ENCODE measurements at regions not wholly inside any gene's neighbourhood (a gene's known extent, or its start where the extent isn't known, plus 50 kb on each side); places are given as distances from the start of the nearest gene placed in this dataset.
"Not testable (repeated sequence)": the region's sequence is repeated elsewhere in the genome, so short reads cannot be mapped to it uniquely, and the experiment has no call there.

DNA sequence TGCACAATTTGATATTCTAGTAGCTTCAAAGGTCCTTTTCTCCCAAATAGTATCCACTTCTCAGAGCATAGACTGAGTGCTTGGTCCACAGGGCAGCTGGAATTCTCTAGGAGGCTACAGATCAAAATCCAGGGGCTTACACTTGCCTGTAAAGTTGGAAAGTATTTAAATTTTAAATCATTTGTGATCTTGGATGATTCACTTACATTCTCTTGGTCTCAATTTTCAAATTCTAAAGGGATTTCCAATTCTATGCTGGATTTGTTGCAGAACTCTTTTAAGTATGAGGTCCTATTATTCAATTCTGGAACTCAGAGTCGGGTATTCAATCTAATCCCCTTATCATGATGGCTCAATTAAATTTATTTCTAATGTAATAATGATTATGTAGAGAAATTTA lies 492.3 kb downstream of the NYAP2 start:
- DNase-seq, result no peak

DNA sequence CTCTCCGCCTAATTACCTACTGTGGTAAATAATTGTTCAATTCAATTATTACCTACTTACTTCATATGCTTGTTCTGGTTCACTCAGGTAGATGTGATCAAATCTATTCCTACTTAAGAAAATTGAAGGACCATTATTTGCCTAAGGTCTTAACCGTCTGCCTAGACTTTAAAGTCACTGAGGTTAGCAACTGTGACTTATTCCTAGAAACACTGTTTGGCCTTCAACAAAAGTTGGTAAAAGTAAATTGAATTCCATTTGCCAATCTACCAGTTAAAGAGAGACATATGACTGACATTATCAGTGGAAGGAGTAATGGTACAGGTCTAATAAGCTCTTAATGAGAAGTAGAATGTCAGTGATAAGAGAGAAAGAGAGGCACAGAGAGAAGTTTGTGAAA lies 491.5 kb downstream of the NYAP2 start:
- no peak for DNase-seq

DNA sequence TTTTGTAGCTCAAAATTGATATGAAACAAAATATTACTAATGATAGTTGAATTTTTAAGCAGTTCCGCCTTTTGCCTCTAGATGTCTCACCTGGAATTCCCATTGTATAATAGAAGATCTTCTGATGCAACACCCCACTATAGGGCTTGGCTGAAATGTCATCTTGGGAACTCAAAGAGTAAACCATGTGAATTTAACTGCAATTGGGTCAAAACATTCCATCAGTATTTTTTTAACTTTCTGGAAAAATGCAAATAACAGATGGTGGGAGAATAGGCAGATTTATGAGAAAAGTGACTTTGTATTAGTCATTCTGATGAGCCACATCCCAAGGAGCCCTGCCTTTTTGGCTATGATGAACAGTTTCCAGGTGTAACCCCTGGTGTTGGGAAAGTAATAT lies 489.9 kb downstream of the NYAP2 start:
- peak; percentile 11 for DNase-seq

DNA sequence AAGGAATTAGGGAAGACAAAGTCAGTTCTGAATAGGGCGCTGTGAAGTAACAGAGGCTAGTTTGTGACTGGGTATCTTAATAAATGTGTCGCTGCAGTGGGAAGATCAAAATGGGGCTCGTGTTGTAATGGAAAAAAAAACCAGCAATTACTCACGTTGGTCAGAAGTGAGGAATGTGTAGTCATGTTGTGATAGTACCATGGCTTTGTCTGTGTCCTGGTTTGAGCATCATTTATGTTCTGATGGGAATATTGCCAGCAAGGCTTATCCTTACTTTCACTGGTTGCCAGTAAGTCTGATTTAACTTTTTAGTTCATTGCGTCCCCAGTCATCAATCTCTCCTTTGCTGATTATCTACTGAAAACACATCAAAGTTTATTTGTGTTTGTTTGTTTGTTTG lies 467.6 kb downstream of the NYAP2 start:
- DNase-seq, result no peak

DNA sequence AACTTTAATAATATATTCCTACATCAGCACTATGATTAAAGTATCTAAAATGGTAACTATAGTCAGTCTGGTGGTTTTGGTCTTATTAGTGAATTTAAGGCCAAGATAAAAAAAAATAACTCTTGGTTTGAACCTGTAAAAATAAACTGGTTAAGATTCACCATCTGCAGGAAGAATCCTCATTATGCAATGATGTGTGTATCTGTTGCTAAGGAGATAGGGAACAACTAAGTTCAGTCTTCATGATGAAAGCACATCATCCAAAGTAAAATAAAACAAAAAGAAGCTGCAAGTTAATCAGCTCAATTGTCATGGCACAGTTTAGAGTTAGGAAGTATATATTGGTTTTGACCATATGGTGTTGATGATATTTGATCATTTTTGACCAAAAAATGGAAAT lies 466.0 kb downstream of the NYAP2 start:
- DNase-seq, result no peak

DNA sequence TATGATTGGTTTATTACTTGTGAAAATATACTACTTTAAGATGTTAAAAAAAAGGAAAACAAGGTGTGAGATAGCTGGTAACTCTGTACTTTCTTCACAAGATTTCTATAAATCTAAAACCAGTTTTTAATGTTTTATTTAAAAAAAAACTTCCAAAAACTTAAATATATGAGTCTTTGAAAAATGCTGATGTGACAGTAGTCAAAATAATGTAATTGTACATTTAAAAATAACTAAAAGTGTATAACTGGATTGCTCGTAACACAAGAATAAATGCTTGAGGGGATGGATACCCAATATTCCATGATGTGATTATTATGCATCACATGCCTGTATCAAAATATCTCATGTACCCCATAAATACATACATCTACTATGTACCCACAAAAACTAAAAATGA lies 464.9 kb downstream of the NYAP2 start:
- no peak for DNase-seq

DNA sequence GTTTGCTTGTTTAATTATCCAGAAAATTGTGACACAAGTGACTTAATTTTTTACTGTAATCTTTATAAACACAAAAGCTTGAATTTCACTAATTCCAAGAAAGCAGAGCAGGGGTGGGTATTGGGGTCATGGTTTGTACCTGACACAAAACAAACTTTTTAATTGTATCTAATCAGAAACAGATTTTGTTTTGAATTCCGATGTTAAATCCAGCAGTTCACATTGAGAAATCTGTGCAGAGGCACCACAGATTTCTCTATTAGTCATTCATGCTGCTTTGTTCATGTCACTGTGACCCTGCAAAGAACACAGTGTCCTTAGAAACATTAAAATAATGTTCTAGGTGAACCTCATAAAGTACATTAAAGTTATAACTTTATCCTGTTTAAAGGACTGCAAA lies 443.4 kb downstream of the NYAP2 start:
- no peak for DNase-seq

DNA sequence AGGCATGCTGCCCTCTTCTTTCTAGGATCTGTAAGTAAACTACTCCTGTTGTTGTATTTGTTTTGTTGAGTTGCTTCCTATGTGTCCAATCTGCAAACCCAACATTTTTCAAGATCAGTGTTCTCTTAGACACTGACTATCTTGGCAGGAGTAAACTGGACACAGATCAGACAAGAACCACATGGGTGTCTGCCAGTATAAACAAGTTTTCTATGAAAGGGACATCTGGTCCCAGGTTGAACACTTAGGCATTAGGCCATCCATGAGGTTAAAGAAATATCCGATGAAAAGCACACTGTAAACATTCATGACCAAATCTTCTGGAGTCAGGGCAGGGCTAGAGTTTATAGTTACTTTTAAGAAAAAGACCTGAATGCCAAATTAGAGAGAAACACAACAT lies 441.8 kb downstream of the NYAP2 start:
- no peak for DNase-seq

DNA sequence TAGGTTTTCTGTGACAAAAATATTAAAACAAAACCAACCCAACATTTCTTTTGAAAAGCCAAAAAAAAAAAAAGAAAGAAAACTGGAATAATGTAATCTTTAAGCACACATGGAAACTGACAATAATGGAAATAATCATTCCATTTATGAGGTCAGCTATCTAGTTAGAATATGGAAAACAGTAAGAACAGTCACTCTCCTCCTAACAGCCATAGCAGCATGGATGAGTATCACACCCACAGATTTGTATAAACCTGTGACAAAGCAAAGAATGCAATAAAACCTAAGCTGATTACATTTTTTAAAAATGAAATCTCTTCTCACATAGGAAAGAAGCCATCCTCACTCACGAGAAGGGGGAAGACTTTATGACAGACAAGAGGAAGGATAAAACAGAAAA lies 437.8 kb downstream of the NYAP2 start:
- no peak for DNase-seq

DNA sequence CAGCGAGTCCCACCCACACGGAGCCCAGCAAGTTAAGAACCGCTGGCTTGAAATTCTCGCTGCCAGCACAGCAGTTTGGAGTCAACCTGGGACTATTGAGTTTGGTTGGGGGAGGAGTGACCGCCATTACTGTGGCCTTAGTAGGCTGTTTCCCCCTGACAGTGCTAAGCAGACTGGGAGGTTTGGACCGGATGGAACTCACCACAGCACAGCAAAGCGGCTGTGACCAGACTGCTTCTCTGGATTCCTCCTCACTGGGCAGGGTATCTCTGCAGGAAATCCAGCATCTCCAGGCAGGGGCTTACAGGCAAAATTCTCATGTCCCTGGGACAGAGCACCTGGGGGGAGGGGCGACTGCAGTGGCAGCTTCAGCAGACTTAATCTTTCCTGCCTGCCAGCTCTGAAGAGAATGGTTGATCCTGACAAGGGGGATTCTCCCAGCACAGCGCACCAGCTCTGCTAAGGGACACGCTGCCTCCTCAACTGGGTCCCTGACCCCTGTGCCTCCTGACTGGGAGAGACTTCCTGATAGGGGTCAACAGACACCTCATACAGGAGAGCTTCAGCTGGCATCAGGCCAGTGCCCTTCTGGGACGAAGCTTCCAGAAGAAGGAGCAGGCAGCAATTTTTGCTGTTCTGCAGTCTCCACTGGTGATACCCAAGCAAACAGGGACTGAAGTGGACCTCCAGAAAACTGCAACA lies 425.4 kb downstream of the NYAP2 start:
- DNase-seq, result no peak

DNA sequence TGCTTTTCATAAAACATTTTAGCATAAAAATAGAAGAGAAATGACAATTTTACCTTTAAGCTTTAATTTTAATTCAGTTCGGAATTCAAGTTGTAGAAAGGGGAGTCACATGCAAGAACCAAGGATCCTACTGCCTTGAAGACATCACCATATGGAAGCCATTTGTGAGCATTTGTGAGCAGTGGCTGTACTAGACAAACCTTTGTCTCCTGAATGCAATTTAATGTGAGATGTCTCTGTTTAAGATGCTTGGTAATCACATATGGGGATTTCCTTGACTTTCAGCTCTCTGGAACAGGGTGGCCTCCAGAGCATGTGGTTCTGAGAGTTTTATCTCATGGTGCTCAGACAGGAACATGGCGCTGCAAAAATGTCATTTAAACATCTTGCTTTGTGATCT lies 421.8 kb downstream of the NYAP2 start:
- DNase-seq, result no peak

DNA sequence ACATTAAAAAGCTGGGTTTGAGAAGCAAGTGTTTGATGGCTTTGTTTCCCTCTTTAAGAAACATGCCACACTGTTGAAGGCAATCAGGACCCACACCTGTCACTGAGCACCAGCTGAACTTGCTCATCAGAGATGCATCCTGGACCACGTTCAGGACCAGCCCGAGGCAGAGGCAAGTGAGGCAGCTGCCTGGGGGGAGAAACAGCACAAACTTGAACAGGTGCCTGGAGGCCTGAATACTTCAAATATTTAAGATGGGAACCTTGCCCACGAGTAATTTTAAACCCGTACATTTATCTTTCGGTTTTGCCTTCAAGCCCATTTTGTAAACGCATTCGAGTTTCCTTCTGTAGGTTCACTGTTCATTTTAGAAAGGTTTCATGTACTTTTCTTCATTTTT lies 421.3 kb downstream of the NYAP2 start:
- no peak for DNase-seq

DNA sequence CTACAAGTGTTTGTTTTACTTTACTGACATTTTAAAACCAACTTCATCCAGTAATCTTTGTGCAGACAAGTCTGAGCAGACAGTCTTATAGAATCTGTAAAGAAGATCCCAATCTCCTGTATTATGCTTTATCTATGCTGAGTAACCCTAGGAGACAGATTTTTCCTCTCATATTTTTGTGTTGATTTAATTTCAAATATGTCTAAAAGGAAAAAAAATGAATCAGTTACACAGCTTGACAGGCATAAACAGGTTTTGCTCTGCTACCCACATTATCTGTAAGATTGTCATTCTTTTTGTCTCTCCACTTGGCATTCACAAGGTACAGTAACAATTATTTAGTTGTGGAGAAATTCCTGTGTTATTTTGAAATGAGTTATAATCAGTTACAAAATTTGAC lies 415.0 kb downstream of the NYAP2 start:
- DNase-seq, result no peak

DNA sequence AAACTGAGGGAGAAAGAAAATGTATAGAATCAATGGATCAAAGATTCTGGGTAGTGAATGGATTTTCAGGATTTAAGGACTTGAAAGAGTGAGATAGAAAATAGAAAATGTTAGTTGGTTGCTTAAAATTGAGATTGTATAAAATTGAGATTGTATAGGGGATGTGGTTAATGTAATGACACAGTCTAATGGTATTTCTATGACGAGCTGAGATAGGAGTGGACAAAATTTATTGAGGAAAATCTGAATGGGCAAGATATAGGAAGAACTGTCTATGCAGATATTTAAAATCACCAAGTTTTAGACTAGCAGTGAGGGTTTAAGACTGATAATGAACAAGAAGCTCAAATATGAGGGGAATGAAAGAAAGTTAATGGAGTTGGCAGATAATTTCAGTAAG lies 406.6 kb downstream of the NYAP2 start:
- no peak for DNase-seq

DNA sequence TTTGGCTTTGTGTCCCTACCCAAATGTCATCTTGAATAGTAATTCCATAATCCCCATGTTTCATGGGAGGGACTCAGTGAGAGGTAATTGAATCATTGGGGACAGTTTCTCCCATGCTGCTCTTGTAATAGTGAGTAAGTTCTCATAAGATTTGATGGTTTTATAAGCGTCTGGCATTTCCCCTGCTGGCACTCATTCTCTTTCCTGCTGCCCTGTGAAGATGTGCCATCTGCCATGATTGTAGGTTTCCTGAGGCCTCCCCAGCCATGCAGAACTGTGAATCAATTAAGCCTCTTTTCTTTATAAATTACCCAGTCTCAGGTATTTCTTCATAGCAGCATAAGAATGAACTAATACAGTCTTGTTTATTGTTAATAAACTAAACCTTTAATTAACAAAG lies 402.6 kb downstream of the NYAP2 start:
- DNase-seq, result not testable (repeated sequence)

DNA sequence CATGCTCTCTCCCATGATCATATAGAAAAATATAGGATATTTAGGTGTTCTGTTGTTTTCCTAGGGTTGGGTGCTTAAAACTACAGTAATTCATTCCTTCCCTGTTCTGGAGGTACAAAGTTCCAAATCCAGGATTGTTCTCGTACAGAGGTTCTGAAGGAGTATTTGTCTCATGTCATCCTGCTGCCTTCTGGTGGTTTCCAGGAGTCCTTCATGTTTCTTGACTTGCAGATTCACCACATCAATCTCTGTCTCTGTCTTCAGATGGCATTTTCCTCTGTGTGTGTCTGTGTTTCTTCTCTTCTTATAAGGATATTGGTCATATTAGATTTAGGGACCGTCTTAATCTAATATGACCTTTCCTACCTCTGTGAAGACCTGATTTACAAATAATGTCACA lies 397.9 kb downstream of the NYAP2 start:
- DNase-seq, result no peak

DNA sequence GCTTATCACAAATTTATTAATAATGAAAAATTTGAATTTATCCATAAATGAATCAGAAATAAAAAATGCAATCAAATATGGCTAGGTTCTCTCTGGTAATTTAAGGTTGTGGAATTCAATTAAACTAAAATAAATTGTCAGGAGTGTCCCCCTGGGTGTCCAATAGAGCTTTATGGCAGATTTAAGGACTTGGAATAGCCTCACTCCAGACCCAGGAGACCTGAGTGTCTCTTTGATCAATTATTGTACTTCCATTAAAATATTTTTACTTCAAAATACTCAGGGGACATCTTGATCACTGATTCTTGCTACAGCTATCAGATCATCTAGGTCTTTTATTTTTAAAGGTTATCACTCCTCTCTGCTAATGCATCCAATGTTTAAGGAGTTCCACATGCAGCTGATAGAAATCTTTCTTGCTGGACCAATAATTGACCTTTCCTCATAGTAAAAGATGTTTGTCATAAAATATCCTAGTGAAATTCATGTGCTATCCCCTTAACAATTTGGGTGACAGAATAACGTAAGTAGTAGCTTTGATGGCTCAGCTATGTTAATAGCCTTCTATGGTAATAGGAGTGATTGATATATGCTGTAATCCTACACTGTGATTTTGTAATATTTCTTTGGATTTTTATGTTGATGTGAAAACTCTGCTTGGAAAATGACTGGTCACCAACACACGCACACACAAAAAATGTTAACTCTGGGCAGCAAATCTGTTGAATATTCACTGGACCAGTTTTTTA lies 395.3 kb downstream of the NYAP2 start:
- no peak for DNase-seq

DNA sequence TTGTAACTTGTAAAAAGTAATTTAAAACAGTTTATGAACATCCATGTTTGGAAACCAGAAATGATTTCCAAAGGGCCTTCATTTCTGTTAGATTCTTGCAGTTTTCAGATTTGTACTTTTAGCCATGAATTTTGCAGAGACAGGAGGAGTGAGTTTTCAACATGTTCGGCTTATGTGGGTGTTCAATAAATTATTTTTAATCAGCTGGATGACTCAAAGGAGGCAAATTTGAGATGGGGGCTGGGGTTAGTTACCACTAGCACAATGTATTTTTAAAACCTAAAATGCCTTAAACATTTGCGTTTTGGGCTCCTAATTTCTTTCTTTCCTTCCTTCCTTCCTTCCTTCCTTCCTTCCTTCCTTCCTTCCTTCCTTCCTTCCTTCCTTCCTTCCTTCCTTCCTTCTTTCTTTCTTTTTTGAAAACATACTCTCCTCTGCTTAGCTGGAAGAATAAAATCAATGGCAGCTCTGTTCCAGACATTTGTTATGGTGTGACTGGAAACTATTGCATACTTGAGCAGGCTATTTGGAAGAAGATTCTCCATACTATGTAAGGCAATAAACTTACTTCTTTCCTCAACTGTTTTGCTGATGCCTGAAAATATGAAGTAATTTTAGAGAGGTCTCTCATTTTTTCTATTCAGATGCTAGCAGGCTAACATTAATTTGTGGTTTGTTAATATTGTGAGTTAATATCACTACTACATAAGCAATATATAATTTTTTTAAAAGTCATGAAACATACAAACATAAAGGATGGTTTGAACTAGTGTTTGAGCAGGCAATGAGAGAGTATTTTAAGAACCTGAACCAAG lies 394.4 kb downstream of the NYAP2 start:
- no peak for DNase-seq

DNA sequence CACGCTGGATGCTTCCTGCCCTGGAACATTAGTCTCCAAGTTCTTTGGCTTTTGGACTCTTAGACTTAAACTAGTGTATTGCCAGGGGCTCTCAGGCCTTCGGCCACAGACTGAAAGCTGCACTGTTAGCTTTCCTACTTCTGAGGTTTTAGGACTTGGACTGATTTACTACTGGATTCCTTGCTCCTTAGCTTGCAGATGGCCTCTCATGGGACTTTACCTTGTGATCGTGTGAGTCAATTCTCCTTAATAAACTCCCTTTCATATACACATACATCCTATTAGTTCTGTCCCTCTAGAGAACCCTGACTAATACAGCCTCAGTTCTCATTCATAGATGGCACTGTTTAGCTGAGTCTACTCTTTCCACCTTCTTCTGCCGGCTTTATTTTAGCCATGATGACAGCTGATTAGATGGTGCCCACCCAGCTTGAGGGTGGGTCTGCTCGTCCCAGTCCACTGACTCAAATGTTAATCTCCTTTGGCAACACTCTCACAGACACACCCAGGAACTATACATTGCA lies 389.1 kb downstream of the NYAP2 start:
- DNase-seq, result no peak

DNA sequence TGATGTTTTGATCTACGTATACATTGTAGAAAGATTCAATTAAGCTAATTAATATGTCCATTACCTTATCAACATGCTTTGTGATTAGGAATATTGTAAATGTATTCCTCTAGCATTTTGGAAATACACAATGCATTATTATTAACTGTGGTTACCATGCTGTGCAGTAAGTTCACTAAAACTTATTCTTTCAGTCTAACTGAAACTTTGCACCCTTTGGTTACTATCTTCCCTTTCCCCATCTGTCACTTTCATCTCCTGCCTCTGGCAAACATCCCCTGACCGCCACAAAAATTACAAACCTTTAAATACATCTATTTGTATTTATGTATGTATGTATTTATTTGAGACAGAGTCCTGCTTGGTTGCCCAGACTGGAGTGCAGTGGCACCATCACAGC lies 388.0 kb downstream of the NYAP2 start:
- no peak for DNase-seq

DNA sequence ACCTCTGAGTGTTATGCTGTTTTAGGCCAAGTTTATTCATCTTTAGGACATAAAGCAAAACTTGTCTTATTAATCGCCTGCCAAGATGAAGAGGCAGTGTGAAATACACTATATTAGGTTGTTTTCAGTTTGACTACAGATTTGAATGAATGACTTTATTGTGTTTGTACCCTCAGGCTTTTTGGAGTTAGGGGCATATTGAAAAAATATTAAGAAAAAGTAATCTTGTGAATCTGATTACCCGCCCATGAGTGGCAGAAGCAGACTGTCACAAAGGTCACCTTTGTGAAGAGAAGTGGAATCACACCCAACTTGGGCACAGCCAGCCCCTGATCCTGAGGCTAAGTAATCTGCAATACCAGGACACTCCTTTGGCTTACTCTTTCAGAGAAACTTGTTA lies 382.5 kb downstream of the NYAP2 start:
- DNase-seq, result no peak

DNA sequence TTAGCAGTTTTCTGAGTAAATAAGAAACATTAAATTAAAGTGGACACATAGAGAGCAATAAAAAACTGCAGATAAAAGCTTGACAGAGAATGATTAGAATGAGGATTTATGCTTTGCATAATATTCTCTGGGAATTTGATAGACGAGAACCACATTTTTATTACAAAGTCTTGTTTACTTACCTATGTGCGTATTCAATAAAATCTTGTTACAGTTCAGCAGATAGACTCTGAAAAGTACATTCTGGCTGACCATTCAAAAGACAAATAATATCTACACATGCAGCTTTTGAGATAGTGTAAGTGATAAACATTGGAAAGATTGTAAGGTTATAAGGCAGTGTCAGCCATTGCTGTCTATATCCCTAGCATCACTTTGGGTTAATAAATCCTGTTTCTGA lies 381.6 kb downstream of the NYAP2 start:
- no peak for DNase-seq

DNA sequence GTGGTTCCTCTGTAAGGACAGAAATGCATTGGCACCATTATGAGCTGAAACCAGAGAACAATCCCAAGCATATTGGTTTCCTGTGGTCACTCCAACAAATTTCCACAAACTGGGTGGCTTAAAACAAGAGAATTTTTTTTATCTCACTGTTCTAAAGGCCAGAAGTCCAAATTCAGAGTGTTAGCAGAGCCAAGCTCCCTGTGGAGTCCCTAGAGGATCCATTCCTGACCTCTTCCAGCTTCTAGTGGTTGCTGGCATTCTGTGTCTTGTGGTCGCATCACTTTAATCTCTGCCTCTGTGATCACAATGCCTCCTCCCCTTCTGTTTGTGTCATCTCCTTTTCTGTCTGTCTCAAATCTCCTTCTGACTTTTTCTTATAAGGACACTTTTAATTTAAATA lies 380.3 kb downstream of the NYAP2 start:
- no peak for DNase-seq

DNA sequence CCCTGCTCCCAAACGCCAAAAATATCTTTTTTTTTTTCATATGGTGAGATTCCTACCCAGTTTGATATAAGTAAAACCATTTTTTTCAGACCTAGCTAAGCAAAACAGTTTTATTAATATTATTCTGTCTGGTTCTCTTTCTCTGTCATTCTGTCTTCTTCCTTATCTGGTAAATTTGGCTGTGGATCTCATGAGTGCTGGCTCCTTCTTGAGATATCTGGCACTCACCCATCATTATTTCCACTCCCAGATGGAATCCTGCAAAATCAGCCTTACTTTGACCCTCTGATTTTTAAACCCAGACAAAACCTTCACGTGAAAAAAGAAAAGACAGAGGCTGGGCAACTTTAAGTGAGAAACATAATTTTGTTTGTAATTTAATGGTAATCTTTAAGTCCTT lies 373.6 kb downstream of the NYAP2 start:
- no peak for DNase-seq
